Panc1 (cell line): ENCODE measurements at regions not wholly inside any gene's neighbourhood (a gene's known extent, or its start where the extent isn't known, plus 50 kb on each side); places are given as distances from the start of the nearest gene placed in this dataset.

Experiments
- ATAC-seq: fragments of 200-7000 bp; cut with Tn5 transposase; 2 replicates; pipeline ENCODE4 v1.9.1; 2020; ENCODE audit warnings: mild to moderate bottlenecking, moderate library complexity
- BruUV-seq: library from RNA; stranded (reverse); fragments of 400-500 nt; replicated peaks from 2 replicates; lab custom pipeline; 2021; lab: Mats Ljungman, UMichigan
- CTCF ChIA-PET: fragments of 300-600 bp; sonication (Branson Sonifier 250); formaldehyde crosslinking; loops from one replicate; lab custom pipeline; 2022; ENCODE audit warnings: antibody characterized with exemption; lab: Charles Lee
- POLR2A ChIA-PET: fragments of 300-600 bp; sonication (Branson Sonifier 250); formaldehyde crosslinking; loops from one replicate; lab custom pipeline; 2022; ENCODE audit warnings: antibody characterized with exemption; lab: Charles Lee
- DNase-seq: peaks from one replicate; pipeline ENCODE4 v3.0.0-alpha.2; 2010; ENCODE audit warnings: low read depth, low spot score
- H3K27ac ChIP-seq: 2 replicates; pipeline ENCODE4 v1.5.1; 2011; ENCODE audit warnings: mild to moderate bottlenecking, low read length, inconsistent platforms
- H3K27me3 ChIP-seq: fragments of 200-500 bp; sonication (Bioruptor generic); 2 replicates; pipeline ENCODE4 v1.6.0; 2014; ENCODE audit warnings: low read length, inconsistent platforms; ENCODE audit not compliant: control insufficient read depth, insufficient read depth
- H3K36me3 ChIP-seq: fragments of 200-500 bp; sonication (Bioruptor generic); 2 replicates; pipeline ENCODE4 v1.5.1; 2014; ENCODE audit warnings: inconsistent platforms, mild to moderate bottlenecking, low read length, moderate library complexity; ENCODE audit not compliant: control insufficient read depth, insufficient read depth
- H3K4me1 ChIP-seq: 2 replicates; pipeline ENCODE4 v1.5.1; 2011; ENCODE audit warnings: inconsistent platforms, mild to moderate bottlenecking, low read length, moderate library complexity; ENCODE audit not compliant: control insufficient read depth, insufficient read depth
- H3K4me3 ChIP-seq, 2 experiments: 2 replicates each; pipeline ENCODE4 v1.5.1; 2011 to 2012; ENCODE audit warnings: low read depth in 2 of 2, low read length in 2 of 2, mild to moderate bottlenecking in 2 of 2, inconsistent platforms in 1 of 2, moderate library complexity in 1 of 2
- H3K9me3 ChIP-seq: fragments of 200-500 bp; sonication (Bioruptor generic); 2 replicates; pipeline ENCODE4 v1.5.1; 2014; ENCODE audit warnings: low read depth, mild to moderate bottlenecking, inconsistent platforms, low read length, moderate library complexity; ENCODE audit not compliant: control insufficient read depth, insufficient read depth
- POLR2AphosphoS5 ChIP-seq: IDR thresholded peaks from 2 replicates; pipeline ENCODE4 v1.6.1; 2012; ENCODE audit warnings: mild to moderate bottlenecking, low read depth, low read length, moderate library complexity
- SIN3A ChIP-seq: IDR thresholded peaks from 2 replicates; pipeline ENCODE4 v1.6.1; 2012; ENCODE audit warnings: low read depth, mild to moderate bottlenecking, low read length, moderate library complexity, borderline replicate concordance; ENCODE audit not compliant: insufficient read depth
- TCF7L2 ChIP-seq: IDR thresholded peaks from 2 replicates; pipeline ENCODE4 v1.6.1; 2011; ENCODE audit warnings: mild to moderate bottlenecking, low read depth, low read length, inconsistent platforms
- in situ Hi-C: cut with HindIII; loops from 2 replicates; pipeline ENCODE4 v1.10.0; 2016; ENCODE audit warnings: low sequenced_read_pairs, low pct_unique_long_range_greater_than_20kb
- intact Hi-C: fragments of 100-400 bp; cut with micrococcal nuclease; formaldehyde crosslinking; loops from one replicate; pipeline ENCODE4 v1.10.0; 2022; ENCODE audit not compliant: unreplicated experiment
- TF ChIP-seq, protein P1 (sequence below): fragments of 450-650 bp; IDR thresholded peaks from 2 replicates; pipeline ENCODE4 v1.5.1; 2017; ENCODE audit warnings: mild to moderate bottlenecking
- TF ChIP-seq, protein P2 (sequence below), 2 experiments: IDR thresholded peaks; 2 replicates each; pipeline ENCODE4 v1.6.1; 2011 to 2012; ENCODE audit warnings: low read depth in 2 of 2, control low read depth in 1 of 2, low read length in 1 of 2, mild to moderate bottlenecking in 1 of 2, moderate library complexity in 1 of 2; ENCODE audit not compliant: insufficient read depth in 1 of 2

DNA sequence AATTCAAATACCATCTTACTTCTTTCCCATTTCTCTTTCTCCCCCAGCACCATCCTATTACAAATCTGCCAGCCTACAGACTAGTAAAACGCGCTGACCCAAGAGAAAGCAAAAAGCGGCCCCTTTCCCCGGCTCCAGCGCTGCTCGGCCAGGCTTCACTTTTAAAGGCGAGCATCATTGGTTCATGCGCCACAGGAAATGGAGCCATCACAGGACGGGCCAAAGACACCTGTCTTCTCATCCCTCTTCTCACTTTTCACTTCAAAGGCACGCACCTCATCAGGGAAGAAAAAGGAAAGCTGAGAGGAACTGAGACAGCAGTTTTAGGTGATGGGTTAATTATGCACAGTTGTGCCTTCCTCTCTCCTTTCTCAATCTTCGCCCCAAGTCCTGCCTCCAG lies 664.2 kb upstream of the USP24 start:
- no TSS peak for BruUV-seq
- TF ChIP-seq, protein P1, sequence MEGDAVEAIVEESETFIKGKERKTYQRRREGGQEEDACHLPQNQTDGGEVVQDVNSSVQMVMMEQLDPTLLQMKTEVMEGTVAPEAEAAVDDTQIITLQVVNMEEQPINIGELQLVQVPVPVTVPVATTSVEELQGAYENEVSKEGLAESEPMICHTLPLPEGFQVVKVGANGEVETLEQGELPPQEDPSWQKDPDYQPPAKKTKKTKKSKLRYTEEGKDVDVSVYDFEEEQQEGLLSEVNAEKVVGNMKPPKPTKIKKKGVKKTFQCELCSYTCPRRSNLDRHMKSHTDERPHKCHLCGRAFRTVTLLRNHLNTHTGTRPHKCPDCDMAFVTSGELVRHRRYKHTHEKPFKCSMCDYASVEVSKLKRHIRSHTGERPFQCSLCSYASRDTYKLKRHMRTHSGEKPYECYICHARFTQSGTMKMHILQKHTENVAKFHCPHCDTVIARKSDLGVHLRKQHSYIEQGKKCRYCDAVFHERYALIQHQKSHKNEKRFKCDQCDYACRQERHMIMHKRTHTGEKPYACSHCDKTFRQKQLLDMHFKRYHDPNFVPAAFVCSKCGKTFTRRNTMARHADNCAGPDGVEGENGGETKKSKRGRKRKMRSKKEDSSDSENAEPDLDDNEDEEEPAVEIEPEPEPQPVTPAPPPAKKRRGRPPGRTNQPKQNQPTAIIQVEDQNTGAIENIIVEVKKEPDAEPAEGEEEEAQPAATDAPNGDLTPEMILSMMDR: no peak
- no peak for TF ChIP-seq SIN3A
- TF ChIP-seq TCF7L2: no peak
- TF ChIP-seq, protein P2, sequence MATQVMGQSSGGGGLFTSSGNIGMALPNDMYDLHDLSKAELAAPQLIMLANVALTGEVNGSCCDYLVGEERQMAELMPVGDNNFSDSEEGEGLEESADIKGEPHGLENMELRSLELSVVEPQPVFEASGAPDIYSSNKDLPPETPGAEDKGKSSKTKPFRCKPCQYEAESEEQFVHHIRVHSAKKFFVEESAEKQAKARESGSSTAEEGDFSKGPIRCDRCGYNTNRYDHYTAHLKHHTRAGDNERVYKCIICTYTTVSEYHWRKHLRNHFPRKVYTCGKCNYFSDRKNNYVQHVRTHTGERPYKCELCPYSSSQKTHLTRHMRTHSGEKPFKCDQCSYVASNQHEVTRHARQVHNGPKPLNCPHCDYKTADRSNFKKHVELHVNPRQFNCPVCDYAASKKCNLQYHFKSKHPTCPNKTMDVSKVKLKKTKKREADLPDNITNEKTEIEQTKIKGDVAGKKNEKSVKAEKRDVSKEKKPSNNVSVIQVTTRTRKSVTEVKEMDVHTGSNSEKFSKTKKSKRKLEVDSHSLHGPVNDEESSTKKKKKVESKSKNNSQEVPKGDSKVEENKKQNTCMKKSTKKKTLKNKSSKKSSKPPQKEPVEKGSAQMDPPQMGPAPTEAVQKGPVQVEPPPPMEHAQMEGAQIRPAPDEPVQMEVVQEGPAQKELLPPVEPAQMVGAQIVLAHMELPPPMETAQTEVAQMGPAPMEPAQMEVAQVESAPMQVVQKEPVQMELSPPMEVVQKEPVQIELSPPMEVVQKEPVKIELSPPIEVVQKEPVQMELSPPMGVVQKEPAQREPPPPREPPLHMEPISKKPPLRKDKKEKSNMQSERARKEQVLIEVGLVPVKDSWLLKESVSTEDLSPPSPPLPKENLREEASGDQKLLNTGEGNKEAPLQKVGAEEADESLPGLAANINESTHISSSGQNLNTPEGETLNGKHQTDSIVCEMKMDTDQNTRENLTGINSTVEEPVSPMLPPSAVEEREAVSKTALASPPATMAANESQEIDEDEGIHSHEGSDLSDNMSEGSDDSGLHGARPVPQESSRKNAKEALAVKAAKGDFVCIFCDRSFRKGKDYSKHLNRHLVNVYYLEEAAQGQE (IDR thresholded peaks at IDR 0.05; ENCODE audit: insufficient read depth in 1 of 2, low read depth in 2 of 2, low read length in 1 of 2): no peak
- TF ChIP-seq POLR2AphosphoS5: no peak
- no peaks in the 10 kb centered on the region for H3K4me1 ChIP-seq
- ChIA-PET CTCF (no interaction called here), POLR2A (no interaction called here)
- in situ Hi-C loops (no loop called here), intact Hi-C loops (no loop called here)
- ATAC-seq (no peak), DNase-seq (no peak)
- no peak overlapping the region for H3K4me3 ChIP-seq
- H3K27me3 ChIP-seq: no peaks in the 10 kb centered on the region
- H3K27ac ChIP-seq: no peak overlapping the region
- H3K36me3 ChIP-seq: no peaks in the 10 kb centered on the region
- H3K9me3 ChIP-seq: no peaks in the 10 kb centered on the region

DNA sequence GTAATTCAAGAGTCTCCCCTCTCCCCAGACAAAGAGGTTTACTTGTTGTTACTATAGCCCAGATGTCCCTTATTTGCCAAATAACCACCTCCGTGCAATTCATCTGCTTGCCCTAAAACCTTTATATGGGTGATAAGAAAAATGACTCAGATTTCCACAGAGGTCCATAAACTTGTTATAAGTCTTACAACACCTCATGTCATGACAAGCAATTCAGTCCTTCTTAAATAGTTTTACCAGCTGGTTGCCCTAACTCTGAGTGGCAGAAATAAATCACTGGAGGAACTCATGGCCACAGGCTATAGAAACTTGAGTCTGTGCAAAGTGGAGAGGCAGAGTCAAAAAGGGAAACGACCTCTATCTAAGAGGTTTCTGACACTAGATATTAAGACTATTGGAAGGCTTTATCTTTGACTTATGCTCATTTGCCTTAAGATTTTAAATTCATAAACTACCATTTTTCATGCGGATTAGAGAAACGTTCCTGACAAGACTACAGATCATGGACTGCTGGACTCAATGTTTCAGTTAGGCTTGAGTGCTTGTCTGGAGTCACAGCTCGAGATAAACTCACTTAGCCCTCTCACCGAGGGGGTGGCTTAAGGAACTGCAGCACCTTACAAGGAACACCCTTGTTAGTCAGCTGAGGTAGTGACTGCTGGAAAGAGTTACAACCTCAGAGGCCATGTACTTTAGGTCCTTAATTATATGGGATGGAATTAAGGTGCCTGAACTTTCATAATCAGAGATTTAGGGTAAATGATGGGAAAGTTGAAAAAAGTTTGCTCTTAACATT lies 662.5 kb upstream of the USP24 start:
- BruUV-seq: no TSS peak
- TF ChIP-seq SIN3A: no peak
- no peak for TF ChIP-seq POLR2AphosphoS5
- TF ChIP-seq, protein P1: no peak
- TF ChIP-seq, protein P2 (IDR thresholded peaks at IDR 0.05; ENCODE audit: insufficient read depth in 1 of 2, low read depth in 2 of 2, low read length in 1 of 2): no peak
- no peak for TF ChIP-seq TCF7L2
- no peaks in the 10 kb centered on the region for H3K36me3 ChIP-seq
- in situ Hi-C loops: no loop called here
- no peaks in the 10 kb centered on the region for H3K9me3 ChIP-seq
- ATAC-seq: no peak
- POLR2A ChIA-PET: no interaction called here
- no peak overlapping the region for H3K4me3 ChIP-seq
- intact Hi-C loops: no loop called here
- H3K4me1 ChIP-seq: no peaks in the 10 kb centered on the region
- CTCF ChIA-PET: no interaction called here
- H3K27ac ChIP-seq: no peak overlapping the region
- no peaks in the 10 kb centered on the region for H3K27me3 ChIP-seq
- no peak for DNase-seq
